ENCODE measurements at regions not wholly inside any gene's neighbourhood (a gene's known extent, or its start where the extent isn't known, plus 50 kb on each side); places are given as distances from the start of the nearest gene placed in this dataset.

DNA sequence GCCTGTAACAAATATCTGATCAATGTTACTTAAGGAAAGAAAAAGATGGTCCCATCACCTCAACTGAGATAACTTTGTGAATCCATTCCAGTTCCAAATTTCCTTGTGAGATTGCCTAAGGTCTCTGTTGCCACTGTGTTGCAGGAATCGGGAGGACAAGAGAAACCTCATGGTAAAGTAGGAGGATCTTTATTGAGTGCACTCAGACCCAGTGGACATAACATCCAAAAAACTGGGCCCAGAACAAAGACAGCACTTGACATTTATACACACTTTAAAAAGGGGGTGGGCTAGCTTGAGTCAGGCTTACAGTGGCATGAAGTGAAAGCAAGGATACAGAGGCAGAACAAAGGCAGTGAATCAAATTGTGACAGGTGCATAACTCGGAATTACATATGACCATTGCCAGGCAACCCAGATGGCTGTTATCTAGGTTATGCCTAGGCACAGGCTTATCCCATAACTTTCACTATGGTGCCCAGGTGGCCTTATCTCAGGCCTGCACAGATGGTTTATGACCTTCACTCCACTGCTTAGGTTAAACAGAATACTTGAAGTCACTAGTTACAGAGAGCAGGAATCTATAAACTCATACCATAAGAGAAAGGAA is 459.4 kb upstream of the PCDH20 start:
- no peaks in the 10 kb centered on the region for H3K4me1 ChIP-seq (replicated peaks in 1 of 2)
- no peaks in the 10 kb centered on the region for H3K9me3 ChIP-seq (replicated peaks in 1 of 3)
- intact Hi-C loops (cut with DNase I): no loop called here
- no peak for DNase-seq
- TF ChIP-seq, protein P1, sequence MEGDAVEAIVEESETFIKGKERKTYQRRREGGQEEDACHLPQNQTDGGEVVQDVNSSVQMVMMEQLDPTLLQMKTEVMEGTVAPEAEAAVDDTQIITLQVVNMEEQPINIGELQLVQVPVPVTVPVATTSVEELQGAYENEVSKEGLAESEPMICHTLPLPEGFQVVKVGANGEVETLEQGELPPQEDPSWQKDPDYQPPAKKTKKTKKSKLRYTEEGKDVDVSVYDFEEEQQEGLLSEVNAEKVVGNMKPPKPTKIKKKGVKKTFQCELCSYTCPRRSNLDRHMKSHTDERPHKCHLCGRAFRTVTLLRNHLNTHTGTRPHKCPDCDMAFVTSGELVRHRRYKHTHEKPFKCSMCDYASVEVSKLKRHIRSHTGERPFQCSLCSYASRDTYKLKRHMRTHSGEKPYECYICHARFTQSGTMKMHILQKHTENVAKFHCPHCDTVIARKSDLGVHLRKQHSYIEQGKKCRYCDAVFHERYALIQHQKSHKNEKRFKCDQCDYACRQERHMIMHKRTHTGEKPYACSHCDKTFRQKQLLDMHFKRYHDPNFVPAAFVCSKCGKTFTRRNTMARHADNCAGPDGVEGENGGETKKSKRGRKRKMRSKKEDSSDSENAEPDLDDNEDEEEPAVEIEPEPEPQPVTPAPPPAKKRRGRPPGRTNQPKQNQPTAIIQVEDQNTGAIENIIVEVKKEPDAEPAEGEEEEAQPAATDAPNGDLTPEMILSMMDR (IDR thresholded peaks at IDR 0.05): no peak
- H3K27ac ChIP-seq: no peak overlapping the region
- H3K4me3 ChIP-seq: no peak overlapping the region
- 55 to 69% (median 60%) methylated on average over 2 of the region's 2 CpGs for WGBS, 4 donors
- H3K27me3 ChIP-seq: no peaks in the 10 kb centered on the region
- no peaks in the 10 kb centered on the region for H3K36me3 ChIP-seq (replicated peaks in 1 of 2)

DNA sequence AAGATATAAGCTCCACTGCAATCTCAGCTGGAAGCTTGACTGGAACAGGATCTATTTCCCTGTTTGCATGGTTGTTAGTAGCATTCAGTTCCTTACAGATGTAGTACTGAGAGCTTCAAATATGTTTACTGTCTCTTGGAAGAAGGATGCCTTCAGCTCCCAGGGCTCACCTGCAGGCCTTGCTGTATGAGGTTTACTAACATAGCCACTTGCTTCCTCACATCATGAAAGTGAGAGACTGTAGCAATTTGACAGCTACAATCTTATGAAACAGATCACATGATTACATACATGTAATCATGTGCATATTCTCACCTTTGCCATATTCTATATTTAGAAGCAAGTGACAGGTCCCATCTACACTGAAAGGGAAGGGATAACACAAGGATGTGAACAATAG is 458.1 kb upstream of the PCDH20 start:
- Histone ChIP-seq H3K36me3 (replicated peaks in 1 of 2) (no peaks in the 10 kb centered on the region), H3K4me3 (no peak overlapping the region), H3K27me3 (no peaks in the 10 kb centered on the region), H3K4me1 (replicated peaks in 1 of 2) (no peaks in the 10 kb centered on the region), H3K9me3 (replicated peaks in 1 of 3) (no peaks in the 10 kb centered on the region), H3K27ac (no peak overlapping the region)
- DNase-seq: no peak
- intact Hi-C loops (cut with DNase I): no loop called here
- TF ChIP-seq, protein P1 (IDR thresholded peaks at IDR 0.05): no peak
- no peak for TF ChIP-seq POLR2A (IDR thresholded peaks at IDR 0.05)

DNA sequence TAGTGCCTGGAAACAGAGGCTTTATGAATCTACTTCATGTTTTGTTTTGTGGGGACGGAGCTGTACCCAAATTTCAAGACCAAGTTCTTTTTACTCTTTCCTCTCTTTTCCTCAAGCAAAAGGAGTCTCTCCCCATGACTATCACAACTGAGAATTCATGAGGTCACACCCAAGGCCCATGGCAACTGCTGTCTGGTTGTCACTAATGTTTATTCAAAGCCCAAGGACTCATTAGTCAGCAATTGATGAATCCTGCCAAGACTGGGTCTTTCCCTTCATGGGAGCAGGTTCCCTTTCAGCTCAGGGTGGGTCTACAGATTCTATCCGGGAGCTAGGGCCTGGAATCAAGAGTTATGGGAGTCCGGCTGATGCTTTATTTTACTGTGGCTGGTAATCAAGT is 441.5 kb upstream of the PCDH20 start:
- Histone ChIP-seq H3K4me1 (replicated peaks in 1 of 2) (no peaks in the 10 kb centered on the region), H3K9me3 (replicated peaks in 1 of 3) (no peaks in the 10 kb centered on the region), H3K4me3 (no peak overlapping the region), H3K36me3 (replicated peaks in 1 of 2) (no peaks in the 10 kb centered on the region), H3K27me3 (no peaks in the 10 kb centered on the region), H3K27ac (no peak overlapping the region)
- intact Hi-C loops (cut with DNase I): no loop called here
- no peak for DNase-seq
- 61 to 89% (median 72%) methylated on average over 3 of the region's 3 CpGs for WGBS, 4 donors
- no peak for TF ChIP-seq POLR2A (IDR thresholded peaks at IDR 0.05)
- TF ChIP-seq, protein P1 (IDR thresholded peaks at IDR 0.05): no peak

- intact Hi-C loops (cut with DNase I): no loop called here
Measured at GRCh38 chr13:61852116-61852619, 436.5 kb upstream of the PCDH20 start.

More at GRCh38 chr13:61852116-61852619, 436.5 kb upstream of the PCDH20 start:
- H3K36me3 ChIP-seq (replicated peaks in 1 of 2): no peaks in the 10 kb centered on the region
- no peak overlapping the region for H3K4me3 ChIP-seq
- H3K27ac ChIP-seq: no peak overlapping the region
- DNase-seq: no peak
- H3K9me3 ChIP-seq (replicated peaks in 1 of 3): no peaks in the 10 kb centered on the region
- H3K27me3 ChIP-seq: no peaks in the 10 kb centered on the region
- TF ChIP-seq, protein P1 (IDR thresholded peaks at IDR 0.05): no peak
- no peak for TF ChIP-seq POLR2A (IDR thresholded peaks at IDR 0.05)
- H3K4me1 ChIP-seq (replicated peaks in 1 of 2): no peaks in the 10 kb centered on the region
- 59 to 72% (median 64%) methylated on average over 5 of the region's 5 CpGs for WGBS, 4 donors
